Coronary artery (tissue), 2 donors: ENCODE measurements at regions not wholly inside any gene's neighbourhood (a gene's known extent, or its start where the extent isn't known, plus 50 kb on each side); places are given as distances from the start of the nearest gene placed in this dataset.

Experiments used
- DNase-seq: peaks from one replicate; pipeline ENCODE4 v3.0.0-alpha.2; 2017; ENCODE audit warnings: low spot score
- H3K27ac ChIP-seq, 2 donors: fragments of 200-600 bp; sonication (generic); one replicate each; pipeline ENCODE4 v1.5.1; 2016 to 2019
- H3K4me3 ChIP-seq: fragments of 200-600 bp; sonication (generic); 2 replicates; pipeline ENCODE4 v1.5.1; 2016; ENCODE audit warnings: mild to moderate bottlenecking, moderate library complexity
- TF ChIP-seq, protein P1 (sequence below): fragments of 200-600 bp; sonication (generic); IDR thresholded peaks from one replicate; pipeline ENCODE4 v1.5.1; 2019; ENCODE audit warnings: antibody characterized with exemption

DNA sequence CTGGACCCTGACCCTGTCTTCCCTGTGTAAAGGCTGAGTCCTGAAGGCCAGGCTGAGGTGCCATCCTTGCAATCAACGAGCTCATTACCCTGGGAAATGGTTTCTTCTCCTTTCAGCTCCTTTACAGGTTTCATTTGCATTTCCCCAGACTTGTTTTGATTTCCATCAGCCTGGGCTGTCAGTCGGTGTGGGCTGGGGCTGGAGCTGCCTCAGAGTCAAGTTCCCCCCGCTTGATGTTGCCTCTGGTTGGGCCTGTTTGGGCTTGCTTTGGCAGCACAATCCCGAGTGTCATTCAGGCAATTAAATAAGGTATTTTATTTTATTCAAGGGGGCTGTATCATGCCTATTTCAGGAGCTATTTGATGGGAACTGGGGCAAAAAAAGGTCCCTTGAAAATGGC is 424.9 kb downstream of the INSC start:
- DNase-seq, result no peak
- no peak overlapping the region for H3K4me3 ChIP-seq
- H3K27ac ChIP-seq, result no peak overlapping the region
- TF ChIP-seq, protein P1, sequence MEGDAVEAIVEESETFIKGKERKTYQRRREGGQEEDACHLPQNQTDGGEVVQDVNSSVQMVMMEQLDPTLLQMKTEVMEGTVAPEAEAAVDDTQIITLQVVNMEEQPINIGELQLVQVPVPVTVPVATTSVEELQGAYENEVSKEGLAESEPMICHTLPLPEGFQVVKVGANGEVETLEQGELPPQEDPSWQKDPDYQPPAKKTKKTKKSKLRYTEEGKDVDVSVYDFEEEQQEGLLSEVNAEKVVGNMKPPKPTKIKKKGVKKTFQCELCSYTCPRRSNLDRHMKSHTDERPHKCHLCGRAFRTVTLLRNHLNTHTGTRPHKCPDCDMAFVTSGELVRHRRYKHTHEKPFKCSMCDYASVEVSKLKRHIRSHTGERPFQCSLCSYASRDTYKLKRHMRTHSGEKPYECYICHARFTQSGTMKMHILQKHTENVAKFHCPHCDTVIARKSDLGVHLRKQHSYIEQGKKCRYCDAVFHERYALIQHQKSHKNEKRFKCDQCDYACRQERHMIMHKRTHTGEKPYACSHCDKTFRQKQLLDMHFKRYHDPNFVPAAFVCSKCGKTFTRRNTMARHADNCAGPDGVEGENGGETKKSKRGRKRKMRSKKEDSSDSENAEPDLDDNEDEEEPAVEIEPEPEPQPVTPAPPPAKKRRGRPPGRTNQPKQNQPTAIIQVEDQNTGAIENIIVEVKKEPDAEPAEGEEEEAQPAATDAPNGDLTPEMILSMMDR, result no peak

DNA sequence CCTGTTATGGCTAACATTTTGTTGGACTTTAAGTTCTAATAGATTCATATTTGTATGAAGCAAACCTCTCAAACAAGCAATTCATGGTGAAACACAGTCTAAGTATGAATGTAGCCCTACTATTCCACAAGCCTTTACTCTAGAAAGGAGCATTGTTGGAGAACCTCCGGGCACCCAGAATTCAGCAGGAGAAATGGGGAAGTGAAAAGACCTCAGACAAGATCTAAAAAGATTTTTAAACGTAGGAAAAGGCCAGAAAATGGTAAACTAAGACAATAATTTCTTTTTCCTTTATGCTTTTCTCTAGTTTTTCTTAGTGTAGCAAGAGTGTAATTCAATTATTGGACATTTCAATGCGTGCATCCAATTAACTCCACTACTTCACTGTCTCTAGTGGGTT is 426.4 kb downstream of the INSC start:
- TF ChIP-seq, protein P1, result no peak
- no peak overlapping the region for H3K27ac ChIP-seq
- no peak overlapping the region for H3K4me3 ChIP-seq
- DNase-seq, result no peak

DNA sequence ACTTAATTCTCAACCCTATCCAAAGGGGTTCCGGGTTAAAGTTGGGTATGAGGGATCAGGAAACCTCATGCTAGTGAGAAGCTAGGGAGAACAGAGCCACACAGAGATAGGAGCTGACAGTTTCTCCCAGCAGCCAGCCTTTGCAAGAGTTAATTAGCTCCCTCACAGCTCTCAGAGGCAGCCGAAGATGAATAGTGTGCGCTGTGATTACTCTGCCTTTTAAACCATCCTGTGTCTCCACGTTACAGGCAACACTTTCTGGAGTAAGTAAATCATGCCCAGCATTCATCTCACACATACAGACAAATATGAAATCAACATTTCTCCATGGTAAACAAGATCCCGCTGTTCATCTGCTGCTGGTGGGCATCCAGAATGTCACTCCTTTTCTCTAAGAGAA is 429.6 kb downstream of the INSC start:
- Histone ChIP-seq H3K27ac (no peak overlapping the region), H3K4me3 (no peak overlapping the region)
- TF ChIP-seq, protein P1, result no peak
- DNase-seq, result no peak

DNA sequence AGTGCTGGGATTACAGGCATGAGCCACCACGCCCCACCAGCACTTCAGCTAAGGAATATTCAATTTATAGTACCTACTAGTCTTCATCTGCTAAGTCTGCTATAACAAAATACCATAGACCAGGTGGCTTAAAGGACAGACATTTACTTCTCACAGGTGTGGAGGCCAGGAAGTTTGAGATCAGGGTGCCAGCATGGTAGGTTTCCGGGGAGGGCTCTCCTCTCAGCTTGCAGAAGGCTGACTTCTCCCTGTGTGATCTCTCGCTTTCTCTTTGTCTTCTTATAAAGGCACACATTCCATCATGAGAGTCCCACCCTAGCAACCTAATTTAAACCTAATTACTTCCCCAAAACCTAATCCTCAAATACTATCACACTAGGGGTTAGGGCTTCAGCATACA is 433.0 kb downstream of the INSC start:
- TF ChIP-seq, protein P1, result no peak
- H3K27ac ChIP-seq, result no peak overlapping the region
- H3K4me3 ChIP-seq, result no peak overlapping the region
- DNase-seq, result no peak

DNA sequence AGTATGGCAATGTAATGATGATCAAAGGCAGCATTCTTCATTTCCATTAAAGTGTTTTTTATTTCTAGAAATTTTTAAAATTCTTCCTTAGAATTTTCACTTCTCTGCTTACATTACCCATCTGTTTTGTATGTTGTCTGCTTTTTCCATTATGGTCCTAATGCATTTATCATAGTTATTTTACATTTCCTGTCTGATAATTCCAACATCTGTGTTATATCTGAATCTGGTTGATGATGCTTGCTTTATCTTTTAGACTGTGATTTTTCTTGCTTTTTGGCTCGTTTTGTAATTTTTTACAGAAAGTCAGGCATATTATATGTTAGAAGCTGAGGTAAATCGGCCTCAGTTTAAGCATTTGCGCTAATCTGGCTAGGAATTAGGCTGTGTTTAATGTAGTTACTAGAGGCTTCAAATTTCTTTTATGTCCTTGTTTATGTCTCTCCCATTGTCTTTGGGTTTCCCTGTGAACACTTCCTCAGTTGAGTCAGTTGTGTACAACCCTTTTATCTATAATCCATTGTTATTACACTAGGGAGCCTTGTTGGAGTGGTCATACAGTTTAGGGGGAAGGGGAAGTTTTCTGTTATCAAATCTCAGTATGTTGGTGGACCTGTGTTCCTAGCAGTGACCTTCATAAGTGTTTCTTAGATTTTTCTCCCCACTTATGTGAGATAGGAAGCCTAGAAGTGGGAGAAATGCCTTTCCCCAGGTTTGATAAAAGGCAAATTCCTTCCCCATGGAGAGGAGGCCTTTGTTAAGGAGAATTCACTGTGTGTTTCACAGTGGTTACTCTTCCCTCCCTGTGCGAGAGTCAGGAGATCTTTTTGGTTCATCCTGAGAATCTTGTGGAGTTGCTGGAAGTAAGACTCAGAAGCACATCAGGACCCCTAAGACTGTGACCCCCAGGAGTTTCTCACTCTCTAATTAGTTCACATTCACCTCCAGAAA is 437.5 kb downstream of the INSC start:
- TF ChIP-seq, protein P1, result no peak
- no peak overlapping the region for H3K4me3 ChIP-seq
- H3K27ac ChIP-seq, result no peak overlapping the region
- DNase-seq, result no peak

DNA sequence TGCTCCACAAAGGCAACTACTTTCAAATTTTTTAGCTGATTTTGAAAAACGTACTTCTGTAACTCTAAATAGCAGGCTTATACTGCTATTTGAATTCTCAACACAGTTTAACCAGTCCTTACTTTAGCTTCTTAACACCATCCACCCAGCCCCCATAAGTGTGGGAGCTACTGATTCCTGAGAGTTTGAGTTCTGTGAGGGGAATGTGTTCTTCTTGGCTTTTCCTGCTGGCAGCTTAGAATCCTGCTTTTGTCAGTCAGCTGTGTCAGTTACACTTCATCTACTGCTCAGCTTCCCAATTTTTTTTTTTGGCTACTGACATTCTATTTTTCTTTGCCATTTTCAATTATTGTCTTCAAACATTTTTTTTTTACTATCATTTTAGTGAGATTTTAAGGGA is 440.4 kb downstream of the INSC start:
- TF ChIP-seq, protein P1, result no peak
- Histone ChIP-seq H3K4me3 (no peak overlapping the region), H3K27ac (no peak overlapping the region)
- no peak for DNase-seq
